OCI-LY3 (cell line): ENCODE measurements at regions not wholly inside any gene's neighbourhood (a gene's known extent, or its start where the extent isn't known, plus 50 kb on each side); places are given as distances from the start of the nearest gene placed in this dataset.

Experiments used
- EZH2phosphoT487 ChIP-seq: fragments of 200-600 bp; shearing (Covaris generic); IDR thresholded peaks from 2 replicates; pipeline ENCODE4 v1.6.1; 2018; ENCODE audit warnings: antibody characterized with exemption, mixed run types, low read depth
- TF ChIP-seq, protein P1 (sequence below): fragments of 200-600, 300-600 bp; sonication (generic); IDR thresholded peaks from 2 replicates; pipeline ENCODE4 v1.5.1; 2014; ENCODE audit warnings: antibody characterized with exemption, low read length, low read depth

DNA sequence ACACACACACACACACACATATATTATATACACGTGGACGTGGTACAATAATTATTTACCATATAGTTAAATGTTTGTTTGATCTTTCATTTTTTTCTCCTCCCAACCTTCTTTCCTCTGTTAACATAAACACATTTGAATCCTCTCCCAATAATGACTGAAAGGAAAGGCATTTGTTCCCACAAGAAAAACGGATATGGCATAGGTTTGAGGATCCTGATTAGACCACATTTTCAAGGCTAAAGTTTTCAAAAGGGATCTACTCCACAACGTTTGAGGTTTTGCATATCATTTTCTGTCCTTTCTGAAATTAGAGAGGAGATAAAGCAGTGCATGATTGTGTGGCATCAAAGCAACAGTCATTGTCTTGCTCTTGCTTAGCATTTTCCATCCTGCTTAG, 1883.4 kb downstream of the STIM2 start:
- TF ChIP-seq, protein P1, sequence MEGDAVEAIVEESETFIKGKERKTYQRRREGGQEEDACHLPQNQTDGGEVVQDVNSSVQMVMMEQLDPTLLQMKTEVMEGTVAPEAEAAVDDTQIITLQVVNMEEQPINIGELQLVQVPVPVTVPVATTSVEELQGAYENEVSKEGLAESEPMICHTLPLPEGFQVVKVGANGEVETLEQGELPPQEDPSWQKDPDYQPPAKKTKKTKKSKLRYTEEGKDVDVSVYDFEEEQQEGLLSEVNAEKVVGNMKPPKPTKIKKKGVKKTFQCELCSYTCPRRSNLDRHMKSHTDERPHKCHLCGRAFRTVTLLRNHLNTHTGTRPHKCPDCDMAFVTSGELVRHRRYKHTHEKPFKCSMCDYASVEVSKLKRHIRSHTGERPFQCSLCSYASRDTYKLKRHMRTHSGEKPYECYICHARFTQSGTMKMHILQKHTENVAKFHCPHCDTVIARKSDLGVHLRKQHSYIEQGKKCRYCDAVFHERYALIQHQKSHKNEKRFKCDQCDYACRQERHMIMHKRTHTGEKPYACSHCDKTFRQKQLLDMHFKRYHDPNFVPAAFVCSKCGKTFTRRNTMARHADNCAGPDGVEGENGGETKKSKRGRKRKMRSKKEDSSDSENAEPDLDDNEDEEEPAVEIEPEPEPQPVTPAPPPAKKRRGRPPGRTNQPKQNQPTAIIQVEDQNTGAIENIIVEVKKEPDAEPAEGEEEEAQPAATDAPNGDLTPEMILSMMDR = no peak
- no peak for TF ChIP-seq EZH2phosphoT487
